ENCODE measurements at regions not wholly inside any gene's neighbourhood (a gene's known extent, or its start where the extent isn't known, plus 50 kb on each side); places are given as distances from the start of the nearest gene placed in this dataset.

- TF ChIP-seq CTCF (tag by site-specific recombination; IDR thresholded peaks at IDR 0.05) (no peak), YY1 (tag by site-specific recombination; IDR thresholded peaks at IDR 0.05) (no peak), ZNF658 (tag by site-specific recombination; IDR thresholded peaks at IDR 0.05) (no peak), SCRT1 (tag by site-specific recombination; IDR thresholded peaks at IDR 0.05; ENCODE audit: borderline replicate concordance) (no peak), ZBTB21 (tag by site-specific recombination; IDR thresholded peaks at IDR 0.05) (no peak), ZNF223 (tag by site-specific recombination; IDR thresholded peaks at IDR 0.05) (no peak), ZBTB26 (tag by site-specific recombination; optimal IDR thresholded peaks at IDR 0.05) (no peak), ZNF274 (IDR thresholded peaks at IDR 0.05; ENCODE audit: low read length) (no peak), ZNF274 (tag by site-specific recombination; IDR thresholded peaks at IDR 0.05; ENCODE audit: borderline replicate concordance) (no peak), ZNF692 (tag by site-specific recombination; IDR thresholded peaks at IDR 0.05) (no peak), ZNF747 (tag by site-specific recombination; IDR thresholded peaks at IDR 0.05) (no peak), ZNF280D (tag by site-specific recombination; IDR thresholded peaks at IDR 0.05) (no peak), ZNF324 (tag by site-specific recombination; IDR thresholded peaks at IDR 0.05) (no peak)
These were observed 113.8 kb downstream of the IRS2 start for GRCh38 chr13:109672545-109672944.
